ENCODE measurements at regions not wholly inside any gene's neighbourhood (a gene's known extent, or its start where the extent isn't known, plus 50 kb on each side); places are given as distances from the start of the nearest gene placed in this dataset.
"Not testable (repeated sequence)": the region's sequence is repeated elsewhere in the genome, so short reads cannot be mapped to it uniquely, and the experiment has no call there.

DNA sequence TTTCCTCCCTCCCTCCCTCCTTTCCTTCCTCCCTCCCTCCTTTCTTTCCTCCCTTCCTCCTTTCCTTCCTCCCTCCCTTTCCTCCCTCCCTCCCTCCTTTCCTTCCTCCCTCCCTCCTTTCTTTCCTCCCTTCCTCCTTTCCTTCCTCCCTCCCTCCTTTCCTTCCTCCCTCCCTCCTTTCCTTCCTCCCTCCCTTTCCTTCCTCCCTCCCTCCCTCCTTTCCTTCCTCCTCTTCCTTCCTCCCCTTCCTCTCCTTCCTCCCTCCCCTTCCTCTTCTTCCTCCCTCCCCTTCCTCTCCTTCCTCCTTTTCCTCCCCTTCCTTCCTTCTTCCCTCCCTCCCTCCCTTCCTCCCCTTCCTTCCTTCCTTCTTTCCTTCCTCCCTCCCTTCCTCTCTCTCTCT lies 748.5 kb downstream of the EPHA4 start:
- DNase-seq: not testable (repeated sequence)

GRCh38 chr2:220833446-220833845 lies 738.7 kb downstream of the EPHA4 start:
- DNase-seq: no peak

DNA sequence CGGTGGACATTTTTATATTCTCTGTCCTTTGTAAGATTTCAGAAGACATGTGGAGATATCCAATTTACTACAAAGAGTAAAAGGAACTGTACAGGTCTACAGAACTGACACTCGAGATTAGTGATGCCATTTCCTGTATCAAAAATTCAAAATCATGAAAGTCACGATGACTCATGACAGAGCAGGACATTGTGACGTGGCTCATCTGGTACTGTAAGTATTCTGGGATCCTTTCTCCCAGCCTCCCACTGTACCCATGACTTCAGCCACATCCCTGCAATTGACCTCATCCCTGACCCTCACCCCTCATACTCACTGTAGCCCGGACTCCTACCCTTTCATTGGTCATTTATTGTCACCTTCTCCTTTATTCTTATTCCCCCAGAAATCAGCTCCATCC lies 736.5 kb downstream of the EPHA4 start:
- no peak for DNase-seq

- DNase-seq: no peak
Measured at GRCh38 chr2:220837226-220837625, 734.9 kb downstream of the EPHA4 start.

- no peak for DNase-seq
Measured at GRCh38 chr2:220842901-220843665, 729.0 kb downstream of the EPHA4 start.

GRCh38 chr2:220845766-220846273 lies 726.3 kb downstream of the EPHA4 start:
- DNase-seq: no peak

DNA sequence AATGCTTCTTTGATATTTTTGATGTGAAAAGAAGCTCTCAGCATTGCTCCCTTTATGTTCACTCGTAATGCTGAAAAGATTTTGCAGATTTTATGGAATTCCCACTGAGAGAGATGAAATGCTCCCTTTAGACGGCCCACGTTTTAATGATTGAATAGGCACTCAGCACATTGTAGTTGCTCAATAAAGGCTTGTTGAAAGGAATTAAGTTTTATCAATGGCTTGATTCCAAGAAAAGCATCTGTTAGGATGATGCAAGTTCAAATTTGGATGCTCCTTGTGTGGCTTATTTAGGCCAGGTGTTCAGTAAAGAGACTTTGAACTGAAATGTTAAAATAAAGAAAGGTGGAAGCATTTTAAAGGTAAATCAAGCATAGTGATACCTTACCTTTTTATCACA lies 725.1 kb downstream of the EPHA4 start:
- no peak for DNase-seq

DNA sequence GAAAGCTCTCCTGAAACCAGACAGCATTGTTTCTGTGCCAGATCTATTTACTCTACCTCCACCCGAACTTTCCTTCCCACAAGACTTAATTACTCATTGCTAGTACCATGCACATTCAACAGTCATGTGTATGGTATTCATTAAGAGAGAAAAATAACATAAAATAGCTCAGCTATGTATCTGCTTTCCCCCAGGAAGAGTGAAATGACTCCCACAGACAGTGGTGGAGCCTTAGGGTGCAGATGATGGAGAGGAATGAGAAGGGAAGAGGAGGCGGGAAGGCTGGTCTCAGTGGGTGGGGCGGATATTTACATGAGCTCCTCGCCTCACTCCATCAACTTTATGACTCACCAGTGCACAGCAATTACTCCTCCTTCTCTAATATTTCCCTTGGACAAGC lies 724.5 kb downstream of the EPHA4 start:
- DNase-seq: no peak

DNA sequence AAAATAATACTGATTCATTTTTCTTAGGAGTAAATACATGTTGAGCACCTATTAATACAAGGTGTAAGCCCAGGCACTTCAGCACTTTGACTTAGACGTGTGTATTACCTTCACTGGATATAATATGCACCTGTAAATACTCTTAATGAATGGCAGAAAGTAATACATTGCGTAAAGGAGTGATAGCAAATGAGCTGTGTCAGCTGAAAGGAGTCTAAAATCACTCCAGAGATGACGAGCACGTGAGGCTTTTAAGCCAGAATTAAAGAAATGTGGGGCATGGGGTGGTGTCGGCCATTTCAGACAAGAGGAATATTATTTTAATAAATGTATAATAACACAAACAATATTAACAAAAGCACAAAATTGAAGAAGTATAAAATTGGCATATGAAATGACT lies 722.7 kb downstream of the EPHA4 start:
- no peak for DNase-seq

GRCh38 chr2:220850116-220850515 lies 722.0 kb downstream of the EPHA4 start:
- no peak for DNase-seq

DNA sequence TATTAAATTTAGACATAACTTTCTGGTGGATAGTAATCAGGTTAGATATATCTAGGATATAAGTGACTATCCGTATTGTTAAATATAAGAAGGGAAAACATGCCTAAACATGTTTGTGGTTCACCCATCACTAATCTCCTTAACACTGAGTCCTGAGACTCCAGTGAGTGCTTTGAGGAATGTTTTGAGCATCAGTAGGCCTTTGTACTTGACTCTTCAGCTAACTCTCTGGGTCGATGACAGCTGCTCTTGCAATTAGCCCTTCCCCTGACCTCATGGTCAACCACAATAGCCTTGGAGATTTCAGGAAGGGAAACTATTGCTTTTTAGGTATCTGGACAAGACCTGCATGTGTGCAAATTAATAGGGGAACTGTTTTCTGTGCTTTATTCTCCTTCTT lies 716.8 kb downstream of the EPHA4 start:
- no peak for DNase-seq

- no peak for DNase-seq
Measured at GRCh38 chr2:220856486-220856885, 715.6 kb downstream of the EPHA4 start.

- no peak for DNase-seq
Measured at GRCh38 chr2:220857368-220857767, 714.7 kb downstream of the EPHA4 start.

GRCh38 chr2:220858101-220858500 lies 714.0 kb downstream of the EPHA4 start:
- DNase-seq: no peak

- no peak for DNase-seq
Measured at GRCh38 chr2:220871909-220872308, 700.2 kb downstream of the EPHA4 start.

DNA sequence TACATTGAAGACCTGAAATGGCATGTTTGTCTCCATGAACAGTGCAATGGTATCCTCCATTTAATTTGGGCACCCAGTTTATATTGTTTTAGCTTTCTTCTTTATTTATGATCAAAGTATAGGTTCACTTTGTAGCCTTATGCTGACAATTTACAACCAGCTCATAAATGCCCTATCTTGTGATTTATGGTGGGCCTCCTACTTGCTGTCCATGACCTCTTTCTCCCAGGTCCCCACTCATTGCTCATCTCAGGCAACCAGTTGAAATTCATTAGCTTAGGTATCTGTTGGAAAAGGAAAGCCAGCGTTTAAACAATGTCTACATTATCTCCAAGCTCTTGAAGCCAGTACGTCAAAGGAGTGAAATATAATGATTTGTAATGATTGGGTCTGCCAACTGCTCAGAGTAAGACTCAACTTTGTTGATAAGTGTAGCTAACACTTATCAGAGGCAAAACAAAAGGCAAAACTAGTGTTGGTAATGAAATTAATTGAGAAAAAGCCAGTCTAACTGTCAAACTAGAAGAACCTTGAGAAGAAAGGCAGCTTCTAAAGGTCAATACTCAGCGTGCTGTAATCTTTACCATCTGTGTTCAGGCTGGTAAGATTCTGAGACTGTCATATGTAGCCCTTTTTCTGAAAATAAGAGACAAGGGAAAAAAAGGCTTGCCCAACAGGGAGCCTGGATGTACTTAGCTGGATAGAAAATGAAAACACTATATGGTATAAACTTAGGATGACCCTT lies 695.9 kb downstream of the EPHA4 start:
- no peak for DNase-seq

- no peak for DNase-seq
Measured at GRCh38 chr2:220877491-220877890, 694.6 kb downstream of the EPHA4 start.

DNA sequence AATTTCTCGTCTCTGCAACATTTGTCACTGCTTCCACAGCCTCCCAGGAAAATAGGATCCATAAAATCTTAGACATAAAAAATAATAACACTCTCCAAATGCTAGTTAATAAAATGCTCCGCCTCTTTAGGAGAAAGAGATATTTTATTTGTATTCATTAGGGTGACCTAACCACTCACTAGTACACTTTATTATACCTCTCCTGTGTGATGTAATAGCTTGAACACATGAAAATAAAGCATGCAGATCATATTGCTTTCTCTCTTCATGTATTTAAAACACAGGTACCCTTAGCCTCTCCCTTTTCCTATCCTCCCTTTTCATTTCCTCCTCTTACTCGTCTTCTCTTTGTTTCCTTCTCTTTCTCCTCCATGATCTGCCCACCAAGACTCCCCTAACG lies 694.2 kb downstream of the EPHA4 start:
- no peak for DNase-seq

DNA sequence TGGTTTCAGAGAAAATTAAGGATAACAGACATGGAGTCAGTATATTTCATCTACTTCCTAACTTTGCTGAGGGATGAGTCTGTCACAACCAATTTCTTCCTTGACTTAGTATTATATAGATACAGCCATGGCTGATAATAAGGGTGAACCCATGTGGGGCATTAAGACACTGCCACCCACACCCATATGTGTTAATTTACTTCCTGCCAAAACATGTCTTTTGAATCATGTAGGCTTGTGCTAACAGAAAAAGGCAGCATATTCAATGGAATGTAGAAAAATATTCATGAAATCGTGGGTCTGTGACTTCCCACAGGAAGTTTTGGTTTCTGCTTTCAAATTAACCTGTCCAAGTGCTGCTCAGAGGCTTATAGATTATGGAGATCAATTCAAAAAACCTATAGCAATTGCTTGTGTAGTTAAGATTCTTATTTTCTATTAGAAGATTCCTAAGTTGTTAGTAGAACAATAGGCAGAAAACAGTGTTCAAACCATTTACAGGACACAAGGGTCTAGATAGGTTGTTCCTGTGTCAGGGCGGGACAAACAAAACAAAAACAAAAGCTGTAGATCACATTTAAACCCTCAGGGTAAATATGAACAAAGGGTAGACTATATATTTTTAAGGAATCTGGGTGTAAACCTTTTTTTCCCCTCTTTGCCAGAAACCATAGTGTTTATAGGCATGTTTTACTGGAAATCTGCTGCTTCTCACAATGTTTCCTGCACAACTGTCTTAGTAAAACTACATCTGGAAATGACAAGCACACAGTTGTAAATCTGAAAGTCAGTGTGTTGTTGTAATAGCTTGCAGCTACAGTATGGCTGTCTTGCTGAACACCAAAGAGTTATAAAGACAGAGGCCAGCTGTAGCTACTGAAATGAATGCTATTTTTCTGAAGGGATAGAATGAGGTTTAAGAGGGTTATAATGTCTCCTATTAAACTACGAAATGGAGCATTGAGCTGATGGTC lies 691.2 kb downstream of the EPHA4 start:
- no peak for DNase-seq

- DNase-seq: no peak
Measured at GRCh38 chr2:220882507-220882906, 689.6 kb downstream of the EPHA4 start.

- no peak for DNase-seq
Measured at GRCh38 chr2:220885593-220885992, 686.5 kb downstream of the EPHA4 start.

DNA sequence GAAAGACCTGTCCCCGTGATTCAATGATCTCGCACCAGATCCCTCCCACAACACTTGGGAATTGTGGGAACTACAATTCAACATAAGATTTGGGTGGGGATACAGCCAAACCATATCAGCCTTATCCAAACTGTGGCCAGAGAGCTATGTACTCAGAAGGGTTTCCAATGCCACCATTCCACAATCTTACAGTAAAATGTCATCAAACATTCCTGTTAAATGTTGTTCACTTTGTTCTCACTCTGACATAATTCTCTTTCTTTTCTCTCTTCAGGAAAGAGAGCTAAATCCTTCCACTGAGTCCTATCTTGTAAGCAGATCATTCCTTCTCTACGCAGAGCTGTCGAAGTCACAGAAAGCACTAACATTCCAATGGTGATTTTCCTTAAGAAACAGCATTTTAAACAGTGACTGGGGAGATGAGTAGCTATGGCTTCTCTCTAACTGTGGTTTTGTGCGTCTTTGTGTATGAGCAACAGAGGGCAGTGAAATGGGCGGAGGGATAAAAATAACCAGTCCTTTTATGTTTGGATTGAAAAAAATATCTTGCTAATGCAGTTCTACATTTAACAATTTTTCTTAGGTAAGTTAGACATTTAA lies 684.7 kb downstream of the EPHA4 start:
- no peak for DNase-seq

GRCh38 chr2:220887876-220888275 lies 684.2 kb downstream of the EPHA4 start:
- DNase-seq: no peak
